Tibial nerve (tissue), 3 donors: ENCODE measurements at regions not wholly inside any gene's neighbourhood (a gene's known extent, or its start where the extent isn't known, plus 50 kb on each side); places are given as distances from the start of the nearest gene placed in this dataset.

ENCODE experiments used
- CTCF ChIP-seq, 5 experiments: fragments of 200-600 bp in 3 of 5; fragments of 450-650 bp in 2 of 5; sonication (generic) in 3 of 5; IDR thresholded peaks; one replicate each; pipeline ENCODE4 v1.5.1; 2016 to 2019; ENCODE audit warnings: antibody characterized with exemption in 5 of 5, mild to moderate bottlenecking in 3 of 5, moderate library complexity in 2 of 5
- POLR2A ChIP-seq, 2 donors: fragments of 450-650 bp; IDR thresholded peaks; one replicate each; pipeline ENCODE4 v1.6.1; 2017; ENCODE audit warnings: antibody characterized with exemption in 2 of 2, mild to moderate bottlenecking in 2 of 2, moderate library complexity in 2 of 2

GRCh38 chr9:27838876-27839275 lies 265.6 kb upstream of the C9orf72 start:
- no peak for TF ChIP-seq CTCF (IDR thresholded peaks at IDR 0.05)
- TF ChIP-seq POLR2A (IDR thresholded peaks at IDR 0.05) = no peak
